ENCODE measurements at regions not wholly inside any gene's neighbourhood (a gene's known extent, or its start where the extent isn't known, plus 50 kb on each side); places are given as distances from the start of the nearest gene placed in this dataset.

GRCh38 chr3:13235079-13235478 is 161.8 kb upstream of the IQSEC1 start (continued):
- TF ChIP-seq ELK1 (IDR thresholded peaks at IDR 0.05; ENCODE audit: low read depth, low read length): no peak
- TF ChIP-seq SIX5 (IDR thresholded peaks at IDR 0.05; ENCODE audit: low read depth, low read length, severe bottlenecking): no peak
- no peak for TF ChIP-seq ZSCAN29 (IDR thresholded peaks at IDR 0.05)
- no peak for TF ChIP-seq YBX1 (IDR thresholded peaks at IDR 0.05)
- peak; percentile 68 for TF ChIP-seq IKZF1 (conservative IDR thresholded peaks at IDR 0.05)
- 0 out of 2 replicates have a peak, but pooled peaks have one; percentile 28 for TF ChIP-seq GATAD2B (conservative IDR thresholded peaks at IDR 0.05; ENCODE audit: low read depth)
- TF ChIP-seq BACH1 (IDR thresholded peaks at IDR 0.05; ENCODE audit: borderline replicate concordance): no peak
- no peak for TF ChIP-seq E2F8 (IDR thresholded peaks at IDR 0.05; ENCODE audit: low read depth, partially characterized antibody)
- TF ChIP-seq MLLT1 (IDR thresholded peaks at IDR 0.05): no peak
- peak; percentile 33; the same call in 1 of the 2 replicates for TF ChIP-seq MTA2 (IDR thresholded peaks at IDR 0.05; ENCODE audit: low read depth)
- TF ChIP-seq MYB (IDR thresholded peaks at IDR 0.05; ENCODE audit: borderline replicate concordance, low read depth, low read length): 0 out of 2 replicates have a peak, but pooled peaks have one; percentile 55
- peak in 1 of 2 experiments; percentile 49; a peak in 1 of 4 replicates for TF ChIP-seq BHLHE40 (IDR thresholded peaks at IDR 0.05; ENCODE audit: borderline replicate concordance in 1 of 2, low read depth in 2 of 2, low read length in 1 of 2)
- no peak for TF ChIP-seq E4F1 (IDR thresholded peaks at IDR 0.05; ENCODE audit: borderline replicate concordance, partially characterized antibody)
- TF ChIP-seq IKZF2 (IDR thresholded peaks at IDR 0.05): peak; percentile 43 to 44; a peak in 2 of 4 replicates
- no peak for TF ChIP-seq WRNIP1 (IDR thresholded peaks at IDR 0.05; ENCODE audit: borderline replicate concordance, low read depth, low read length)
- no peak for TF ChIP-seq RCOR1 (conservative IDR thresholded peaks at IDR 0.05; ENCODE audit: low read depth, low read length)
- TF ChIP-seq CREM (IDR thresholded peaks at IDR 0.05; ENCODE audit: low read depth): no peak
- no peak for TF ChIP-seq TCF12 (IDR thresholded peaks at IDR 0.05; ENCODE audit: low read depth, low read length)
- TF ChIP-seq ZNF207 (IDR thresholded peaks at IDR 0.05; ENCODE audit: borderline replicate concordance): no peak
- TF ChIP-seq ATF3 (IDR thresholded peaks at IDR 0.05; ENCODE audit: borderline replicate concordance, extremely low read depth, low read depth, low read length): no peak
- no peak for TF ChIP-seq KAT2A (conservative IDR thresholded peaks at IDR 0.05; ENCODE audit: control insufficient read depth, low read depth, low read length)
- TF ChIP-seq MEF2A (IDR thresholded peaks at IDR 0.05; ENCODE audit: insufficient read depth, low read depth, low read length): no peak
- TF ChIP-seq MEF2B (IDR thresholded peaks at IDR 0.05; ENCODE audit: partially characterized antibody, poor library complexity, severe bottlenecking): peak; percentile 89
- 0 out of 2 replicates have a peak, but pooled peaks have one; percentile 21 for TF ChIP-seq NR2F1 (conservative IDR thresholded peaks at IDR 0.05)
